IMR-90 (cell line): ENCODE measurements at regions not wholly inside any gene's neighbourhood (a gene's known extent, or its start where the extent isn't known, plus 50 kb on each side); places are given as distances from the start of the nearest gene placed in this dataset.

Experiments used
- ATAC-seq: fragments of 200-7000 bp; cut with Tn5 transposase; 2 replicates; pipeline ENCODE4 v1.9.1; 2020; ENCODE audit warnings: low read depth, mild to moderate bottlenecking, moderate library complexity
- BruUV-seq: library from RNA; stranded (reverse); fragments of 400-500 nt; replicated peaks from 2 replicates; lab custom pipeline; 2021; lab: Mats Ljungman, UMichigan
- CTCF ChIA-PET: fragments of 300-600 bp; formaldehyde crosslinking; extraction: SDS; loops from one replicate; lab custom pipeline; 2021; ENCODE audit warnings: antibody characterized with exemption; lab: Yijun Ruan, JAX
- POLR2A ChIA-PET: fragments of 300-600 bp; sonication (Branson Sonifier 250); formaldehyde crosslinking; loops from one replicate; lab custom pipeline; 2022; ENCODE audit warnings: antibody characterized with exemption; ENCODE audit not compliant: unreplicated experiment; lab: Charles Lee
- DNase-seq: peaks from one replicate; pipeline ENCODE4 v3.0.0; 2013
- H2AFZ ChIP-seq: replicated peaks from 2 replicates; pipeline ENCODE3; 2013; ENCODE audit warnings: low read length, mild to moderate bottlenecking; ENCODE audit not compliant: poor library complexity
- H2AK5ac ChIP-seq: 2 replicates; pipeline ENCODE4 v1.6.1; 2013; ENCODE audit warnings: low read depth, low read length, inconsistent platforms
- H2AK9ac ChIP-seq: replicated peaks from 2 replicates; pipeline ENCODE3; 2013; ENCODE audit warnings: mild to moderate bottlenecking, low read depth, low read length, moderate library complexity; ENCODE audit not compliant: poor library complexity
- H2BK120ac ChIP-seq: 2 replicates; pipeline ENCODE4 v1.6.1; 2013; ENCODE audit warnings: low read depth, low read length, inconsistent platforms
- H2BK15ac ChIP-seq: 3 replicates; pipeline ENCODE4 v1.6.1; 2013; ENCODE audit warnings: low read depth, low read length, inconsistent platforms
- H2BK20ac ChIP-seq: 2 replicates; pipeline ENCODE4 v1.6.1; 2013; ENCODE audit warnings: low read depth, mild to moderate bottlenecking, inconsistent platforms, low read length, moderate library complexity
- H2BK5ac ChIP-seq: 2 replicates; pipeline ENCODE4 v1.6.1; 2013; ENCODE audit warnings: mild to moderate bottlenecking, low read depth, low read length, inconsistent platforms; ENCODE audit not compliant: poor library complexity, severe bottlenecking
- H3K14ac ChIP-seq: replicated peaks from 2 replicates; pipeline ENCODE4 v1.6.1; 2013; ENCODE audit warnings: low read depth, low read length, inconsistent platforms
- H3K18ac ChIP-seq: 2 replicates; pipeline ENCODE4 v1.6.1; 2013; ENCODE audit warnings: low read depth, low read length, control low read depth
- H3K23ac ChIP-seq: 2 replicates; pipeline ENCODE4 v1.6.1; 2013; ENCODE audit warnings: low read depth, low read length, inconsistent platforms
- H3K27ac ChIP-seq: 2 replicates; pipeline ENCODE4 v1.5.1; 2013; ENCODE audit warnings: mild to moderate bottlenecking, control low read depth, low read length; ENCODE audit not compliant: insufficient read depth
- H3K27me3 ChIP-seq: 2 replicates; pipeline ENCODE4 v1.6.1; 2013; ENCODE audit warnings: low read length; ENCODE audit not compliant: control insufficient read depth, insufficient read depth
- H3K36me3 ChIP-seq: 2 replicates; pipeline ENCODE4 v1.6.1; 2013; ENCODE audit warnings: low read length, mixed read lengths; ENCODE audit not compliant: control insufficient read depth, insufficient read depth
- H3K4ac ChIP-seq: 2 replicates; pipeline ENCODE4 v1.6.1; 2013; ENCODE audit warnings: low read depth, low read length, inconsistent platforms
- H3K4me1 ChIP-seq: 2 replicates; pipeline ENCODE4 v1.6.1; 2013; ENCODE audit warnings: low read length, mixed read lengths; ENCODE audit not compliant: control insufficient read depth, insufficient read depth
- H3K4me2 ChIP-seq: 2 replicates; pipeline ENCODE4 v1.6.1; 2013; ENCODE audit warnings: low read depth, mild to moderate bottlenecking, control low read depth, low read length, moderate library complexity
- H3K4me3 ChIP-seq: 2 replicates; pipeline ENCODE4 v1.5.1; 2013; ENCODE audit warnings: low read depth, mild to moderate bottlenecking, control low read depth, low read length, moderate library complexity; ENCODE audit not compliant: insufficient read depth
- H3K56ac ChIP-seq: 2 replicates; pipeline ENCODE4 v1.6.1; 2013; ENCODE audit warnings: low read length, inconsistent platforms; ENCODE audit not compliant: insufficient read depth; ENCODE audit errors: extremely low read depth
- H3K79me1 ChIP-seq, 2 experiments: 2 replicates each; pipeline ENCODE4 v1.6.1; 2013; ENCODE audit warnings: low read length in 2 of 2, inconsistent platforms in 1 of 2, low read depth in 1 of 2
- H3K9ac ChIP-seq: 2 replicates; pipeline ENCODE4 v1.6.1; 2013; ENCODE audit warnings: low read depth, low read length, control low read depth
- H3K9me1 ChIP-seq: 2 replicates; pipeline ENCODE4 v1.6.1; 2013; ENCODE audit warnings: low read length, inconsistent platforms; ENCODE audit not compliant: insufficient read depth
- H3K9me3 ChIP-seq: 2 replicates; pipeline ENCODE4 v1.6.1; 2013; ENCODE audit warnings: low read length; ENCODE audit not compliant: control insufficient read depth, insufficient read depth
- H4K20me1 ChIP-seq: 2 replicates; pipeline ENCODE4 v1.6.1; 2013; ENCODE audit warnings: low read length, inconsistent platforms; ENCODE audit not compliant: insufficient read depth
- H4K5ac ChIP-seq: 2 replicates; pipeline ENCODE4 v1.6.1; 2013; ENCODE audit warnings: mild to moderate bottlenecking, low read depth, low read length, control low read depth
- H4K8ac ChIP-seq, 2 experiments: 2 replicates each; pipeline ENCODE4 v1.6.1; 2013; ENCODE audit warnings: low read depth in 2 of 2, low read length in 2 of 2, control low read depth in 1 of 2, inconsistent platforms in 1 of 2
- H4K91ac ChIP-seq: 2 replicates; pipeline ENCODE4 v1.6.1; 2013; ENCODE audit warnings: low read depth, low read length, inconsistent platforms; ENCODE audit not compliant: insufficient read depth
- CEBPB ChIP-seq: IDR thresholded peaks from 2 replicates; pipeline ENCODE4 v1.6.1; 2012; ENCODE audit warnings: low read depth, low read length, improper control_type of control experiment
- CTCF ChIP-seq: conservative IDR thresholded peaks from 2 replicates; pipeline ENCODE4 v1.5.1; 2012; ENCODE audit warnings: mild to moderate bottlenecking, low read depth, low read length, improper control_type of control experiment
- ELK1 ChIP-seq: fragments of 150-350 bp; IDR thresholded peaks from 2 replicates; pipeline ENCODE4 v1.6.1; 2016; ENCODE audit warnings: low read depth, mild to moderate bottlenecking, low read length, moderate library complexity, borderline replicate concordance
- MAZ ChIP-seq: IDR thresholded peaks from 2 replicates; pipeline ENCODE4 v1.6.1; 2012; ENCODE audit warnings: low read depth, mild to moderate bottlenecking, low read length, improper control_type of control experiment, moderate library complexity, borderline replicate concordance
- RAD21 ChIP-seq: IDR thresholded peaks from 2 replicates; pipeline ENCODE4 v1.6.1; 2012; ENCODE audit warnings: low read length, improper control_type of control experiment
- RCOR1 ChIP-seq: IDR thresholded peaks from 2 replicates; pipeline ENCODE4 v1.6.1; 2012; ENCODE audit warnings: mild to moderate bottlenecking, low read length, improper control_type of control experiment; ENCODE audit not compliant: insufficient replicate concordance
- RFX5 ChIP-seq: IDR thresholded peaks from 2 replicates; pipeline ENCODE4 v1.8.0; 2012; ENCODE audit warnings: low read depth, mild to moderate bottlenecking, low read length, moderate library complexity
- SMC3 ChIP-seq: fragments of 150-350 bp; IDR thresholded peaks from 2 replicates; pipeline ENCODE4 v1.6.1; 2016; ENCODE audit warnings: low read depth, mild to moderate bottlenecking, antibody characterized with exemption, low read length, moderate library complexity
- WGBS, 2 experiments: methylation state at CpG; one replicate each; pipeline versions ENCODE4 v1.1.5 to v1.1.7; 2013; ENCODE audit warnings: missing lambda C conversion rate in 2 of 2; ENCODE audit not compliant: insufficient read length in 1 of 2; ENCODE audit errors: extremely low coverage in 2 of 2; 5-methylcytosine and 5-hydroxymethylcytosine counted together
- dilution Hi-C: fragments of 300-500 bp; cut with HindIII; formaldehyde crosslinking; loops from one replicate; pipeline ENCODE4 v1.14.3; 2018; ENCODE audit warnings: low sequenced_read_pairs; ENCODE audit not compliant: unreplicated experiment
- in situ Hi-C: fragments of 300-500 bp; cut with MboI; formaldehyde crosslinking; loops from 3 replicates; pipeline ENCODE4 v1.14.3; 2019; ENCODE audit warnings: low sequenced_read_pairs, inconsistent platforms, mixed read lengths
- intact Hi-C: fragments of 100-400 bp; cut with micrococcal nuclease; formaldehyde crosslinking; loops from 2 replicates; pipeline ENCODE4 v1.10.0; 2022

GRCh38 chr1:175881246-175881976, 138.0 kb upstream of the TNR start:
- in situ Hi-C loops (no loop called here), intact Hi-C loops (loop anchor here (10.0 kb wide), 1 partner anchor 727 kb away; no protein-coding TSS in a partner anchor), dilution Hi-C loops (no loop called here)
- H3K9ac ChIP-seq, result no peak overlapping the region
- H4K5ac ChIP-seq, result no peak overlapping the region
- no peak for ATAC-seq
- H2AFZ ChIP-seq, result no peak overlapping the region
- no peak overlapping the region for H2BK20ac ChIP-seq
- H4K8ac ChIP-seq, result no peak overlapping the region
- no peak overlapping the region for H2BK5ac ChIP-seq
- no peaks in the 10 kb centered on the region for H3K9me3 ChIP-seq
- no peak overlapping the region for H3K14ac ChIP-seq
- no peak overlapping the region for H3K27ac ChIP-seq
- H4K20me1 ChIP-seq, result no peaks in the 10 kb centered on the region
- no peaks in the 10 kb centered on the region for H3K36me3 ChIP-seq
- no peak for TF ChIP-seq ELK1
- TF ChIP-seq CEBPB, result no peak
- TF ChIP-seq RAD21, result no peak
- no peak for TF ChIP-seq SMC3
- TF ChIP-seq MAZ, result no peak
- no peak for TF ChIP-seq RCOR1
- no peak for TF ChIP-seq RFX5
- TF ChIP-seq CTCF, result no peak
- no peak overlapping the region for H2BK120ac ChIP-seq
- no peaks in the 10 kb centered on the region; the same call in 1 of the 2 replicates for H3K27me3 ChIP-seq
- no peaks in the 10 kb centered on the region for H3K79me1 ChIP-seq
- CTCF ChIA-PET, result no interaction called here
- DNase-seq, result no peak
- POLR2A ChIA-PET, result no interaction called here
- no peak overlapping the region for H2AK9ac ChIP-seq
- H3K4me2 ChIP-seq, result no peak overlapping the region
- no peak overlapping the region for H3K18ac ChIP-seq
- no peak overlapping the region for H3K4me3 ChIP-seq
- no peak overlapping the region for H4K91ac ChIP-seq
- H2AK5ac ChIP-seq, result no peak overlapping the region
- 0 out of 2 replicates have a peak overlapping the region, but pooled peaks have one; percentile 15 for H3K23ac ChIP-seq
- H2BK15ac ChIP-seq, result no peak overlapping the region
- 47% methylated on average over 3 of the region's 8 CpGs; no CpG with 5 or more reads in 1 of the 2 experiments for WGBS, 2 experiments
- peaks cover 4% of the 10 kb centered on the region for H3K4me1 ChIP-seq
- no peak overlapping the region for H3K56ac ChIP-seq
- no peak overlapping the region for H3K4ac ChIP-seq
- no peaks in the 10 kb centered on the region; the same call in 1 of the 2 replicates for H3K9me1 ChIP-seq
- no TSS peak for BruUV-seq
